ENCODE measurements at regions not wholly inside any gene's neighbourhood (a gene's known extent, or its start where the extent isn't known, plus 50 kb on each side); places are given as distances from the start of the nearest gene placed in this dataset.

GRCh38 chr5:99747342-99747741 lies 787.8 kb upstream of the FAM174A start:
- TF ChIP-seq YY1 (IDR thresholded peaks at IDR 0.05; ENCODE audit: insufficient read depth, insufficient read length) (no peak), SUZ12 (IDR thresholded peaks at IDR 0.05; ENCODE audit: extremely low read depth, insufficient read depth, insufficient read length) (no peak), ZNF274 (IDR thresholded peaks at IDR 0.05; ENCODE audit: low read depth, low read length) (no peak)
